PC-9 (cell line): ENCODE measurements at regions not wholly inside any gene's neighbourhood (a gene's known extent, or its start where the extent isn't known, plus 50 kb on each side); places are given as distances from the start of the nearest gene placed in this dataset.

Experiments used
- BruUV-seq: library from RNA; stranded (reverse); fragments of 400-500 nt; replicated peaks from 2 replicates; lab custom pipeline; 2021; lab: Mats Ljungman, UMichigan
- CTCF ChIA-PET: fragments of 300-600 bp; sonication (Branson Sonifier 250); formaldehyde crosslinking; loops from one replicate; lab custom pipeline; 2022; ENCODE audit warnings: antibody characterized with exemption; lab: Charles Lee
- POLR2A ChIA-PET: fragments of 300-600 bp; sonication (Branson Sonifier 250); formaldehyde crosslinking; loops from one replicate; lab custom pipeline; 2022; ENCODE audit warnings: antibody characterized with exemption; ENCODE audit not compliant: unreplicated experiment; lab: Charles Lee
- DNase-seq, 2 experiments: peaks; one replicate each; pipeline versions ENCODE4 v3.0.0 to v3.0.0-alpha.2; 2015 to 2022; ENCODE audit warnings: mixed read lengths in 1 of 2
- H2AFZ ChIP-seq: fragments of 200-600 bp; sonication (generic); 2 replicates; pipeline ENCODE4 v1.8.1; 2017; ENCODE audit warnings: antibody characterized with exemption
- H3F3A ChIP-seq: fragments of 200-600 bp; sonication (generic); 2 replicates; pipeline ENCODE4 v1.8.1; 2017; ENCODE audit warnings: antibody characterized with exemption, mild to moderate bottlenecking, low read depth; ENCODE audit not compliant: insufficient read depth
- H3K27ac ChIP-seq: fragments of 200-600 bp; sonication (generic); 2 replicates; pipeline ENCODE4 v1.6.1; 2016; ENCODE audit warnings: mixed run types
- H3K27me3 ChIP-seq: fragments of 200-600 bp; sonication (generic); 2 replicates; pipeline ENCODE4 v1.6.1; 2016; ENCODE audit warnings: low read depth, mixed run types; ENCODE audit not compliant: insufficient read depth
- H3K36me3 ChIP-seq: fragments of 200-600 bp; sonication (generic); 2 replicates; pipeline ENCODE4 v1.6.1; 2016; ENCODE audit warnings: low read depth, mixed run types
- H3K4me1 ChIP-seq: fragments of 200-600 bp; sonication (generic); replicated peaks from 2 replicates; pipeline ENCODE4 v1.6.1; 2016; ENCODE audit warnings: mixed run types; ENCODE audit not compliant: insufficient read depth
- H3K4me2 ChIP-seq: fragments of 200-600 bp; sonication (generic); 2 replicates; pipeline ENCODE4 v1.6.1; 2017; ENCODE audit warnings: mixed run types
- H3K4me3 ChIP-seq: fragments of 200-600 bp; sonication (generic); 2 replicates; pipeline ENCODE4 v1.6.1; 2016; ENCODE audit warnings: mixed run types
- H3K79me2 ChIP-seq: fragments of 200-600 bp; sonication (generic); 2 replicates; pipeline ENCODE4 v1.6.1; 2017; ENCODE audit warnings: low read depth, mixed run types
- H3K9me2 ChIP-seq: fragments of 200-600 bp; sonication (generic); 2 replicates; pipeline ENCODE4 v1.8.1; 2017; ENCODE audit warnings: mild to moderate bottlenecking; ENCODE audit not compliant: insufficient read depth
- H3K9me3 ChIP-seq: fragments of 200-600 bp; sonication (generic); 2 replicates; pipeline ENCODE4 v1.8.1; 2016; ENCODE audit warnings: low read depth; ENCODE audit not compliant: insufficient read depth
- H4K20me1 ChIP-seq: fragments of 200-600 bp; sonication (generic); 2 replicates; pipeline ENCODE4 v1.8.1; 2017; ENCODE audit not compliant: insufficient read depth
- EZH2 ChIP-seq: fragments of 200-600 bp; sonication (generic); IDR thresholded peaks from 2 replicates; pipeline ENCODE4 v1.8.0; 2017; ENCODE audit warnings: antibody characterized with exemption, low read depth
- intact Hi-C: fragments of 100-400 bp; cut with micrococcal nuclease; formaldehyde crosslinking; loops from one replicate; pipeline ENCODE4 v1.10.0; 2022; ENCODE audit not compliant: unreplicated experiment
- TF ChIP-seq, protein P1 (sequence below): fragments of 200-600 bp; sonication (generic); conservative IDR thresholded peaks from 2 replicates; pipeline ENCODE4 v1.6.1; 2017; ENCODE audit warnings: mixed run types, antibody characterized with exemption, mild to moderate bottlenecking, moderate library complexity

DNA sequence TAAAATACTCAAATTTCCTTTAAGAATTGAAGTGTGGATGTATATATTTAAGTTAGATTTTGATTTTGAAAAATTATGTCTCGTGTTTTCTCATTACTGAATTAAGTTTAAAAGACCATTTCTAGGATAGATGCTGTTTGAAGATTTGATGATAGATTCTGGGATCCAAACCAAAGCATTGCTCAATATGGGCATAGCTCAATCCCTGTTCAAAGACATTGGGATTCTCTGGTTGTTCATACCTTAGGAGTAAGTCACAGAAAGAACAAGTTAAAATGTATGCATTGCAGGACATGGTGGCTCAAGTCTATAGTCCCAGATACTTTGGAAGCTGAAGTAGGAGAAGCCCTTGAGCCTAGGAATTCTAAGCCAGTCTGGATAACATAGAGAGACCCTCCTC lies 622.3 kb downstream of the ADCYAP1 start:
- TF ChIP-seq EZH2: no peak
- TF ChIP-seq, protein P1, sequence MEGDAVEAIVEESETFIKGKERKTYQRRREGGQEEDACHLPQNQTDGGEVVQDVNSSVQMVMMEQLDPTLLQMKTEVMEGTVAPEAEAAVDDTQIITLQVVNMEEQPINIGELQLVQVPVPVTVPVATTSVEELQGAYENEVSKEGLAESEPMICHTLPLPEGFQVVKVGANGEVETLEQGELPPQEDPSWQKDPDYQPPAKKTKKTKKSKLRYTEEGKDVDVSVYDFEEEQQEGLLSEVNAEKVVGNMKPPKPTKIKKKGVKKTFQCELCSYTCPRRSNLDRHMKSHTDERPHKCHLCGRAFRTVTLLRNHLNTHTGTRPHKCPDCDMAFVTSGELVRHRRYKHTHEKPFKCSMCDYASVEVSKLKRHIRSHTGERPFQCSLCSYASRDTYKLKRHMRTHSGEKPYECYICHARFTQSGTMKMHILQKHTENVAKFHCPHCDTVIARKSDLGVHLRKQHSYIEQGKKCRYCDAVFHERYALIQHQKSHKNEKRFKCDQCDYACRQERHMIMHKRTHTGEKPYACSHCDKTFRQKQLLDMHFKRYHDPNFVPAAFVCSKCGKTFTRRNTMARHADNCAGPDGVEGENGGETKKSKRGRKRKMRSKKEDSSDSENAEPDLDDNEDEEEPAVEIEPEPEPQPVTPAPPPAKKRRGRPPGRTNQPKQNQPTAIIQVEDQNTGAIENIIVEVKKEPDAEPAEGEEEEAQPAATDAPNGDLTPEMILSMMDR: no peak
- Histone ChIP-seq H3K9me3 (0 out of 2 replicates have a peak, but pooled peaks cover 3% of the 10 kb centered on the region), H4K20me1 (no peaks in the 10 kb centered on the region), H3K36me3 (no peaks in the 10 kb centered on the region), H3K79me2 (no peaks in the 10 kb centered on the region), H2AFZ (no peak overlapping the region), H3K4me2 (no peak overlapping the region), H3K4me1 (no peaks in the 10 kb centered on the region; the same call in 1 of the 2 replicates), H3K27ac (no peak overlapping the region), H3K9me2 (no peaks in the 10 kb centered on the region; the same call in 1 of the 2 replicates), H3K27me3 (no peaks in the 10 kb centered on the region), H3K4me3 (no peak overlapping the region), H3F3A (no peaks in the 10 kb centered on the region)
- ChIA-PET CTCF (no interaction called here), POLR2A (no interaction called here)
- no TSS peak for BruUV-seq
- DNase-seq: no peak
- intact Hi-C loops: no loop called here

DNA sequence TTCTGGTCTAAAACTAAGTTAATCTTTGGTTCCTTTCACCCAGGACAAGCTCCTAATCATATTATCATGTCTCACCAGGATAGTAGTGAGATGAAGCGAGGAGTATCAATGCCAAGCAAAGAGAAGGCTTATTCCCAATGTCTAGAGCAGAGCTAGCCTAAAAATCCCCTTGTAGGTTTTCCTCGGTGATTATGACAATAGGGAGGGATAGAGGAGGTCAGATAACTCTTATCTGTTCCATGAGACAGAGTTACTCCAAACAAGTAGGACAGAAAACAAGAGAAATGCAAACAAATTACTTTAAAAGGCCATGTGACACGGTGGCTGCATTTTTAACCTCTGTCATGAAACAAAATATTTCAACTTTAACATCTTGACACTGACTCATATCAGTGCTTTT lies 623.1 kb downstream of the ADCYAP1 start:
- Histone ChIP-seq H3K27ac (no peak overlapping the region), H3K9me2 (no peaks in the 10 kb centered on the region; the same call in 1 of the 2 replicates), H3K4me3 (no peak overlapping the region), H3K36me3 (no peaks in the 10 kb centered on the region), H3K27me3 (no peaks in the 10 kb centered on the region), H2AFZ (no peak overlapping the region), H3K4me2 (no peak overlapping the region), H3F3A (no peaks in the 10 kb centered on the region), H3K4me1 (no peaks in the 10 kb centered on the region), H4K20me1 (no peaks in the 10 kb centered on the region), H3K79me2 (no peaks in the 10 kb centered on the region), H3K9me3 (no peaks in the 10 kb centered on the region)
- BruUV-seq: no TSS peak
- ChIA-PET CTCF (no interaction called here), POLR2A (no interaction called here)
- intact Hi-C loops: no loop called here
- DNase-seq: no peak
- TF ChIP-seq, protein P1: no peak
- no peak for TF ChIP-seq EZH2

DNA sequence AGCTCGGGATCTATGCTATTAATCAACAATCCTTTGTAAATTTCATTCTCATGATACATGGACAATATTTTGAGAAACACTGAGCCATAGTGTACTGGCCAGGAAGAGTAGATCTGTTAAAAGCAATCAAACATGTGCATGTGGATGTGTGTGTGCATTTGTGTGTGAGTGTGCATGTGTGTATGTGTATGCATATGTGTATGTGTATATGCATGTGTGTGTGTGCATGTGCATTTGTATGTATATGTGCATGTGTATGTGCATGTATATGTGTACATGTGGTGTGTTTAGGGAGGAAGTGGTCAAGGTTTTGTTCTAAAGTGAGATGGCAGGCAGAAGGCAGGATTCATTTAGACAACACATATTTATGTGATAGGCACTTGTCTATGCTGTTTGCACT lies 623.8 kb downstream of the ADCYAP1 start:
- H3K4me1 ChIP-seq: no peaks in the 10 kb centered on the region
- no peaks in the 10 kb centered on the region for H4K20me1 ChIP-seq
- H3K36me3 ChIP-seq: no peaks in the 10 kb centered on the region
- BruUV-seq: no TSS peak
- H3K79me2 ChIP-seq: no peaks in the 10 kb centered on the region
- H2AFZ ChIP-seq: no peak overlapping the region
- H3F3A ChIP-seq: no peaks in the 10 kb centered on the region
- H3K4me3 ChIP-seq: no peak overlapping the region
- no peak overlapping the region for H3K27ac ChIP-seq
- no peaks in the 10 kb centered on the region for H3K9me3 ChIP-seq
- ChIA-PET POLR2A (no interaction called here), CTCF (no interaction called here)
- H3K4me2 ChIP-seq: no peak overlapping the region
- H3K9me2 ChIP-seq: no peaks in the 10 kb centered on the region; the same call in 1 of the 2 replicates
- intact Hi-C loops: no loop called here
- no peaks in the 10 kb centered on the region for H3K27me3 ChIP-seq
- DNase-seq: no peak
- TF ChIP-seq, protein P1: no peak
- no peak for TF ChIP-seq EZH2
